Uterus (tissue), 2 donors: ENCODE measurements at regions not wholly inside any gene's neighbourhood (a gene's known extent, or its start where the extent isn't known, plus 50 kb on each side); places are given as distances from the start of the nearest gene placed in this dataset.

ENCODE experiments used
- CTCF ChIP-seq, 4 experiments: fragments of 200-600 bp in 2 of 4; fragments of 450-650 bp in 2 of 4; sonication (generic) in 2 of 4; IDR thresholded peaks; one replicate each; pipeline ENCODE4 v1.5.1; 2016 to 2019; ENCODE audit warnings: antibody characterized with exemption in 4 of 4, mild to moderate bottlenecking in 2 of 4, moderate library complexity in 1 of 4
- POLR2A ChIP-seq, 2 donors: fragments of 450-650 bp; IDR thresholded peaks; one replicate each; pipeline ENCODE4 v1.6.1; 2016; ENCODE audit warnings: antibody characterized with exemption in 2 of 2, mild to moderate bottlenecking in 1 of 2, moderate library complexity in 1 of 2

DNA sequence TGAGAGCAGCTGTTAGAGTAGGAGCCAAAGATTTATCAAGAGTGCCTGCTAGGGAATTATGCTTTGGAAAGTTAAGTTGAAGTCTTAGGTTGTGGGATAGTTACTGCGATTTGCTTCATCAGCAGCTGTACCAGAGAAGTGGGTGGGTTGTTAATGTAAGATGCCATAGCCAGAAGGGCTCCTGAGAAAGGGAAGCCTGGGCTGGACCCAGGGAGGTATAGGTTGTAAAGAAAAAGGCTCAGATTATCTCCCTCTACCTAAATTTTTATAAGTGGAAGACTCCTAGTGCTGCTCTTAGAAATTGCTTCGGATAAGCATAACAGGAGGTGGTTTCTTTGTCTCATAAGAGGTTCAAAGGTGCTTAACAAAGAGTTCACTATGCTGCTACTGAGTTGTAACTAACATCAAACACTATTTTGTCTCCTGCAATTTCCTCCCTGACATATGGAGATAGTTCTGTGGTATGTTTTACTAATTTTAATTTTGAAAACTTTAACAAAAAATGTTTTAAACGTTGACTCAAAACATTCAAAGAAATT, 356.9 kb downstream of the DTHD1 start:
- TF ChIP-seq CTCF (IDR thresholded peaks at IDR 0.05) (no peak), POLR2A (IDR thresholded peaks at IDR 0.05) (no peak)
